ENCODE measurements at regions not wholly inside any gene's neighbourhood (a gene's known extent, or its start where the extent isn't known, plus 50 kb on each side); places are given as distances from the start of the nearest gene placed in this dataset.

DNA sequence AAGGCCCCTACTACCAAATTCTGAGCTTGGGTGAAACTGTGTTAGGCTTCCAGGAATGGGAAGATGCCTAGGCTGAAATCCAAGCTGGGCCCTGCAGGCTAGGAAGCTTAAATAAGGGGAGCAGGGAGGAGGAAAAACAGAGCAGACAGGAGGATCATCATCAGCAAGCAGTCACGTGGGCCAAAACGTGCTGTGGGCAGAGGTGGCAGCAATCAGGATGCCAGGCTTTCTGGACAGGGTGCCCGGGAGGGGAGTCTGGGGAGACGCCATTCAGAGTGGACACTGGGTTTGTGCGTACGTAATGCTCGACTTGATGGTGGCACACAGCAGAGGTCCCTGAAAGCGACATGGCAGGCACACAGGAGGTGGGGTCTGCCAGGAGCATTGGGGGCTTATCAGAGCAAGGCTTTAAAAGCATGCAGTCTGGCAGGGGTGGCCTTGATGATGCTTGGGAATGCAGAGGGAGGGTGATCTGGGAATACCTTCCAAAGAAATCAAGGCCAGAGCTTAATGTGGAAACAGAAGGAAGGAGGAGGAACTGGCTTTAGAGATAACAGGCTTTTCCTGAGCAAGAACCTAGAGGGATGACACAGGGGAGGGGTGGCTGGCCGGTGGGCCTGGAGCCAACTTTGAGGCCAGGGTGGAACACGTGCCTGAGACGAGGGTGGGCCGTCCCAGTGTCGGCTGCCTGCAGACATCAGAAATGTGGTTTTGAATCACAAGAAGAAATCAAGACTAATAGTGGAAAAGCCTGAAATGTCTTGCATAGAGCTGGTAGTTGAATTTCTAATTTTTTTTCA, 212.5 kb downstream of the GADD45G start:
- DNase-seq (no peak), ATAC-seq (no peak)
- no peak for TF ChIP-seq CTCF (IDR thresholded peaks at IDR 0.05)
- Histone ChIP-seq H3K27ac (no peak overlapping the region), H3K4me1 (peaks cover 18% of the 10 kb centered on the region), H3K4me3 (no peak overlapping the region), H3K27me3 (ENCODE audit: low read depth) (no peaks in the 10 kb centered on the region), H3K9me3 (no peaks in the 10 kb centered on the region), H3K36me3 (no peaks in the 10 kb centered on the region)
- intact Hi-C loops (cut with DNase I) = no loop called here

DNA sequence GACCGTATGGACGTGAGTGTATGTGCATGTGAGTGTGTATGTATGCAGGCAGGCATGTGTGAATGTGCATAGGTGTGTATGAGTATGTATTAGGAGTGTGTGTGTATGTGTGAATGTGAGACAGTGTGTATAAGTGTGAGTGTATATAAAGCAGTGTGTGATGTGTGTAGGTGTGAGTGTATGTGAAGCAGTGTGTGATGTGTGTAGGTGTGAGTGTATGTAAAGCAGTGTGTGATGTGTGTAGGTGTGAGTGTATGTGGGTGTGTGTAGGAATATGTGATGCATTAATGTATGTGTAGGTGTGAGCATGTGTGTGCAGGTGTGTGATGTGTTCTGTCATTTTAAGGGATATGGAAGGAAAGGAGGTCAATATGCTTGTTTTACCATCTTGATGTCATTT, 215.5 kb downstream of the GADD45G start:
- Histone ChIP-seq H3K27me3 (ENCODE audit: low read depth) (no peaks in the 10 kb centered on the region), H3K4me3 (no peak overlapping the region), H3K36me3 (no peaks in the 10 kb centered on the region), H3K27ac (no peak overlapping the region), H3K9me3 (no peaks in the 10 kb centered on the region), H3K4me1 (peaks cover 6% of the 10 kb centered on the region)
- DNase-seq = no peak
- TF ChIP-seq CTCF (IDR thresholded peaks at IDR 0.05) = no peak
- ATAC-seq = no peak
- intact Hi-C loops (cut with DNase I) = no loop called here

- Histone ChIP-seq H3K4me3 (no peak overlapping the region), H3K27me3 (ENCODE audit: low read depth) (no peaks in the 10 kb centered on the region)
These were observed 216.3 kb downstream of the GADD45G start for GRCh38 chr9:89821081-89821480.

DNA sequence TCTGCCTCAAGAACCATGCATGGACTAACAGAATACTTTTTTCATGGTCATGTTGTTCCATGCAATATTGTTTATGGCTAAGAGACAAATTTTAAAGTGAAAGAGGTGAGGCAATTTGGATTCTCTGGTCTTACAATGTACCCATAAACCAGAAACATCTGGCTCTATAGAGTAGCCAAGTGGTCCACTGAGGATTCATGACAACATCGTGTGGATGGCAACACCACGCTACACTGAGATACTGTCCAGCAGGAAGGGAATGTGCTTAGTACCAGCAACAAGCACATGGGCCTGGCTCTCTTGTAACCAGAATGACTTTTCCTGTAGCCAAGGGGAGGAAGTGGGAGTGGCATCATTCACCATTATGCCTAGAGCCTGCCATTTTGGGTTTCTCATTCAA, 218.2 kb downstream of the GADD45G start:
- Histone ChIP-seq H3K27me3 (ENCODE audit: low read depth) (no peaks in the 10 kb centered on the region), H3K27ac (no peak overlapping the region), H3K9me3 (no peaks in the 10 kb centered on the region), H3K36me3 (no peaks in the 10 kb centered on the region), H3K4me3 (no peak overlapping the region), H3K4me1 (no peaks in the 10 kb centered on the region)
- no peak for TF ChIP-seq CTCF (IDR thresholded peaks at IDR 0.05)
- ATAC-seq (no peak), DNase-seq (no peak)
- intact Hi-C loops (cut with DNase I) = no loop called here

More at GRCh38 chr9:89821081-89821480, 216.3 kb downstream of the GADD45G start:
- Histone ChIP-seq H3K36me3 (no peaks in the 10 kb centered on the region), H3K9me3 (no peaks in the 10 kb centered on the region), H3K27ac (no peak overlapping the region), H3K4me1 (peaks cover 3% of the 10 kb centered on the region)
- DNase-seq = no peak
- intact Hi-C loops (cut with DNase I) = no loop called here
- ATAC-seq = no peak
- TF ChIP-seq CTCF (IDR thresholded peaks at IDR 0.05) = no peak

- DNase-seq (no peak), ATAC-seq (no peak)
- no peak overlapping the region for H3K4me3 ChIP-seq
- H3K4me1 ChIP-seq = no peaks in the 10 kb centered on the region
- H3K9me3 ChIP-seq = no peaks in the 10 kb centered on the region
- intact Hi-C loops (cut with DNase I) = no loop called here
- no peak for TF ChIP-seq CTCF (IDR thresholded peaks at IDR 0.05)
- no peaks in the 10 kb centered on the region for H3K36me3 ChIP-seq
- H3K27me3 ChIP-seq (ENCODE audit: low read depth) = no peaks in the 10 kb centered on the region
- no peak overlapping the region for H3K27ac ChIP-seq
These were observed 220.9 kb downstream of the GADD45G start for GRCh38 chr9:89825669-89826068.

Measured in lower lobe of right lung (tissue), 2 donors.